Activated CD4-positive, alpha-beta T cell treated with anti-CD3 and anti-CD28 coated beads for 4 hours (primary cell): ENCODE measurements at regions not wholly inside any gene's neighbourhood (a gene's known extent, or its start where the extent isn't known, plus 50 kb on each side); places are given as distances from the start of the nearest gene placed in this dataset.
"Not testable (repeated sequence)": the region's sequence is repeated elsewhere in the genome, so short reads cannot be mapped to it uniquely, and the experiment has no call there.

ENCODE experiments used
- DNase-seq, 2 donors: peaks; one replicate each; pipeline ENCODE4 v3.0.0-alpha.2; 2020

- not testable (repeated sequence) for DNase-seq
Observed at GRCh38 chrX:76774912-76775311, 347.4 kb downstream of the MAGEE1 start.

- no peak for DNase-seq
Observed at GRCh38 chrX:76796311-76796710, 368.8 kb downstream of the MAGEE1 start.

- no peak for DNase-seq
Observed at GRCh38 chrX:76802708-76803107, 375.2 kb downstream of the MAGEE1 start.

GRCh38 chrX:76815754-76816153 lies 388.2 kb downstream of the MAGEE1 start:
- DNase-seq, result no peak

GRCh38 chrX:76817279-76817678 lies 389.8 kb downstream of the MAGEE1 start:
- not testable (repeated sequence) for DNase-seq

- no peak for DNase-seq
Observed at GRCh38 chrX:76821276-76821675, 393.8 kb downstream of the MAGEE1 start.

- no peak for DNase-seq
Observed at GRCh38 chrX:76827672-76828071, 400.2 kb downstream of the MAGEE1 start.

GRCh38 chrX:76840902-76841301 lies 413.4 kb downstream of the MAGEE1 start:
- DNase-seq, result not testable (repeated sequence)

- no peak for DNase-seq
Observed at GRCh38 chrX:76850851-76851250, 423.3 kb downstream of the MAGEE1 start.

- DNase-seq, result no peak
Observed at GRCh38 chrX:76862509-76862908, 435.0 kb downstream of the MAGEE1 start.

- no peak for DNase-seq
Observed at GRCh38 chrX:76893930-76894329, 466.4 kb downstream of the MAGEE1 start.

GRCh38 chrX:76915836-76916235 lies 488.3 kb downstream of the MAGEE1 start:
- no peak for DNase-seq

- no peak for DNase-seq
Observed at GRCh38 chrX:76918033-76918432, 490.5 kb downstream of the MAGEE1 start.

GRCh38 chrX:76919761-76920160 lies 492.3 kb downstream of the MAGEE1 start:
- no peak for DNase-seq

GRCh38 chrX:76920607-76921006 lies 493.1 kb downstream of the MAGEE1 start:
- no peak for DNase-seq

GRCh38 chrX:76921176-76921575 lies 493.7 kb downstream of the MAGEE1 start:
- DNase-seq, result no peak

- DNase-seq, result no peak
Observed at GRCh38 chrX:76922100-76922499, 494.6 kb downstream of the MAGEE1 start.

GRCh38 chrX:76924616-76925015 lies 497.1 kb downstream of the MAGEE1 start:
- not testable (repeated sequence) for DNase-seq

- DNase-seq, result no peak
Observed at GRCh38 chrX:76931518-76931917, 504.0 kb downstream of the MAGEE1 start.

- no peak for DNase-seq
Observed at GRCh38 chrX:76957485-76957884, 489.7 kb upstream of the FGF16 start.

GRCh38 chrX:76971393-76972376 lies 475.5 kb upstream of the FGF16 start:
- DNase-seq, result no peak

- no peak for DNase-seq
Observed at GRCh38 chrX:76977452-76977851, 469.7 kb upstream of the FGF16 start.

- no peak for DNase-seq
Observed at GRCh38 chrX:76987381-76987780, 459.8 kb upstream of the FGF16 start.

- DNase-seq, result no peak
Observed at GRCh38 chrX:76996641-76997040, 450.5 kb upstream of the FGF16 start.

GRCh38 chrX:77003530-77003929 lies 443.7 kb upstream of the FGF16 start:
- no peak for DNase-seq
